Liver (tissue), 8 donors: ENCODE measurements at regions not wholly inside any gene's neighbourhood (a gene's known extent, or its start where the extent isn't known, plus 50 kb on each side); places are given as distances from the start of the nearest gene placed in this dataset.

Experiments
- DNase-seq: peaks from one replicate; pipeline ENCODE4 v3.0.0-alpha.2; 2017; ENCODE audit warnings: low spot score
- H3K27ac ChIP-seq, 2 donors: one replicate each; pipeline ENCODE4 v1.7.0; 2013; ENCODE audit warnings: inconsistent platforms in 2 of 2, low read length in 2 of 2, control low read depth in 1 of 2, low read depth in 1 of 2, mild to moderate bottlenecking in 1 of 2
- H3K27me3 ChIP-seq, 4 donors: one replicate each; pipeline versions ENCODE4 v1.6.1 to v1.7.0; 2013; ENCODE audit warnings: low read length in 3 of 4, inconsistent platforms in 1 of 4, mild to moderate bottlenecking in 1 of 4, moderate library complexity in 1 of 4; ENCODE audit not compliant: control insufficient read depth in 4 of 4, insufficient read depth in 4 of 4
- H3K36me3 ChIP-seq, 4 donors: one replicate each; pipeline versions ENCODE4 v1.6.1 to v1.7.0; 2013; ENCODE audit warnings: low read length in 3 of 4, mild to moderate bottlenecking in 3 of 4, low read depth in 1 of 4, moderate library complexity in 1 of 4; ENCODE audit not compliant: control insufficient read depth in 4 of 4, insufficient read depth in 3 of 4
- H3K4me1 ChIP-seq, 4 donors: one replicate each; pipeline versions ENCODE4 v1.6.1 to v1.7.0; 2013; ENCODE audit warnings: low read length in 3 of 4, mild to moderate bottlenecking in 3 of 4, moderate library complexity in 1 of 4; ENCODE audit not compliant: control insufficient read depth in 4 of 4, insufficient read depth in 4 of 4
- H3K4me3 ChIP-seq, 3 donors: one replicate each; pipeline versions ENCODE4 v1.6.1 to v1.7.0; 2013; ENCODE audit warnings: low read length in 3 of 3, control low read depth in 1 of 3, low read depth in 1 of 3, mild to moderate bottlenecking in 1 of 3
- H3K9ac ChIP-seq, 2 donors: one replicate each; pipeline ENCODE4 v1.7.0; 2013; ENCODE audit warnings: low read length in 2 of 2, mild to moderate bottlenecking in 2 of 2, moderate library complexity in 2 of 2, control low read depth in 1 of 2, low read depth in 1 of 2
- H3K9me3 ChIP-seq, 4 donors: one replicate each; pipeline versions ENCODE4 v1.6.1 to v1.7.0; 2013; ENCODE audit warnings: low read length in 3 of 4; ENCODE audit not compliant: control insufficient read depth in 4 of 4
- EGR1 ChIP-seq, 2 donors: IDR thresholded peaks; 2 replicates each; pipeline ENCODE4 v1.6.1; 2016 to 2018; ENCODE audit warnings: antibody characterized with exemption in 2 of 2, low read depth in 2 of 2
- FOXA1 ChIP-seq: IDR thresholded peaks from 2 replicates; pipeline ENCODE4 v1.6.1; 2016; ENCODE audit warnings: antibody characterized with exemption
- FOXA2 ChIP-seq: IDR thresholded peaks from 2 replicates; pipeline ENCODE4 v1.6.1; 2016; ENCODE audit warnings: antibody characterized with exemption
- GABPA ChIP-seq, 2 donors: IDR thresholded peaks in 1 of 2; conservative IDR thresholded peaks in 1 of 2; 2 replicates each; pipeline ENCODE4 v1.6.1; 2016; ENCODE audit warnings: antibody characterized with exemption in 2 of 2, mild to moderate bottlenecking in 1 of 2, moderate library complexity in 1 of 2
- HNF4A ChIP-seq, 2 donors: conservative IDR thresholded peaks; 2 replicates each; pipeline ENCODE4 v1.6.1; 2016; ENCODE audit warnings: antibody characterized with exemption in 2 of 2, mild to moderate bottlenecking in 2 of 2
- HNF4G ChIP-seq: IDR thresholded peaks from 2 replicates; pipeline ENCODE4 v1.6.1; 2016; ENCODE audit warnings: antibody characterized with exemption
- JUND ChIP-seq, 2 donors: IDR thresholded peaks; 2 replicates each; pipeline ENCODE4 v1.6.1; 2016; ENCODE audit warnings: antibody characterized with exemption in 2 of 2
- NR2F2 ChIP-seq: IDR thresholded peaks from 2 replicates; pipeline ENCODE4 v1.6.1; 2016; ENCODE audit warnings: antibody characterized with exemption
- RAD21 ChIP-seq, 2 donors: IDR thresholded peaks; 2 replicates each; pipeline ENCODE4 v1.6.1; 2016; ENCODE audit warnings: antibody characterized with exemption in 2 of 2, mild to moderate bottlenecking in 2 of 2
- RXRA ChIP-seq, 2 donors: IDR thresholded peaks; 2 replicates each; pipeline ENCODE4 v1.6.1; 2017 to 2018; ENCODE audit warnings: antibody characterized with exemption in 2 of 2, mild to moderate bottlenecking in 1 of 2
- SP1 ChIP-seq: IDR thresholded peaks from 2 replicates; pipeline ENCODE4 v1.6.1; 2018; ENCODE audit warnings: antibody characterized with exemption, mild to moderate bottlenecking
- TAF1 ChIP-seq: conservative IDR thresholded peaks from 2 replicates; pipeline ENCODE4 v1.6.1; 2016; ENCODE audit warnings: antibody characterized with exemption, mild to moderate bottlenecking
- YY1 ChIP-seq: IDR thresholded peaks from 2 replicates; pipeline ENCODE4 v1.6.1; 2016; ENCODE audit warnings: antibody characterized with exemption, mild to moderate bottlenecking
- WGBS: extraction: QIAGEN DNeasy Blood & Tissue Kit; methylation state at CpG from one replicate; pipeline ENCODE4 v1.1.7; 2013; 5-methylcytosine and 5-hydroxymethylcytosine counted together
- TF ChIP-seq, protein P1 (sequence below): IDR thresholded peaks from 2 replicates; pipeline ENCODE4 v1.6.1; 2016; ENCODE audit warnings: antibody characterized with exemption
- TF ChIP-seq, protein P2 (sequence below): fragments of 150-350 bp; IDR thresholded peaks from 2 replicates; pipeline ENCODE4 v1.5.1; 2017; ENCODE audit warnings: improper control_type of control experiment, low read depth, low read length; ENCODE audit not compliant: missing input control
- TF ChIP-seq, protein P3 (sequence below): IDR thresholded peaks from 2 replicates; pipeline ENCODE4 v1.6.1; 2016; ENCODE audit warnings: antibody characterized with exemption
- TF ChIP-seq, protein P4 (sequence below): IDR thresholded peaks from 2 replicates; pipeline ENCODE4 v1.6.1; 2016; ENCODE audit warnings: antibody characterized with exemption
- TF ChIP-seq, protein P5 (sequence below): IDR thresholded peaks from 2 replicates; pipeline ENCODE4 v1.6.1; 2016; ENCODE audit warnings: antibody characterized with exemption, mild to moderate bottlenecking
- donor health status: healthy.
- donor health status: healthy.
- donor health status: healthy.
- donor health status: healthy.
- donor health status: healthy.

DNA sequence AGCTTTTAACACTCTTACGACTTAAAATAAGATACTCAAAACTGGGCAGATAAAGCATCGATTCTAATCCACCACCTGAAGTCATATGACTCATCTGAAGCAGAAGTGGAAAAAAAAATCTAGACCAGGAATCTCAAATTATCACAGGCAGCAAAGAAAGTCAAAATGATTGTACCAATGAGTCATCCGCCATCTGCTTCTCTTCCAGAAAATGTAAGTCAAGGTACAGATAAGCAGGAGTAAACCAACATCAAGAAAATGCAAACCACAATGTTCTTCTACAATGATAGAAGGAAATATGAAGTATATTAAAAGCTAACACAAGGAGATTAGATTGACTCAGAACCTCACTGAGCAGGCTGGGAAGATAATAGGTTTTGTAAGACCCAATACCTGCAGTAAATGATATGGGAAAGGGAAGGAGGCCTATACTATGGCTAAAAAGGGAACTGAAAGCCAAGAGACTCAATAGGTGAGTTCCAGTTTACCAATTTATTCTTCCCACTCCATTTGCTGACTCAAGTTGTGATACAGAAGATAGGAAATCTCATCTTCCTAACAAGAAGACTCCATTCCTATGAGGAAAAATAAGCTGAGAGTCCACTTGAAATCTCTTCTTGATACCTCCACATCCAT lies 88.4 kb upstream of the TET2 start:
- Histone ChIP-seq H3K4me1 (no peaks in the 10 kb centered on the region), H3K9me3 (peaks cover 0 to 4% (median 0%) of the 10 kb centered on the region in 4 donors), H3K27ac (no peak overlapping the region), H3K4me3 (no peak overlapping the region), H3K27me3 (no peaks in the 10 kb centered on the region), H3K36me3 (no peaks in the 10 kb centered on the region), H3K9ac (no peak overlapping the region)
- DNase-seq, result no peak
- TF ChIP-seq FOXA2, result no peak
- TF ChIP-seq, protein P1, sequence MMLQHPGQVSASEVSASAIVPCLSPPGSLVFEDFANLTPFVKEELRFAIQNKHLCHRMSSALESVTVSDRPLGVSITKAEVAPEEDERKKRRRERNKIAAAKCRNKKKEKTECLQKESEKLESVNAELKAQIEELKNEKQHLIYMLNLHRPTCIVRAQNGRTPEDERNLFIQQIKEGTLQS, result no peak
- TF ChIP-seq TAF1, result no peak
- TF ChIP-seq, protein P2, sequence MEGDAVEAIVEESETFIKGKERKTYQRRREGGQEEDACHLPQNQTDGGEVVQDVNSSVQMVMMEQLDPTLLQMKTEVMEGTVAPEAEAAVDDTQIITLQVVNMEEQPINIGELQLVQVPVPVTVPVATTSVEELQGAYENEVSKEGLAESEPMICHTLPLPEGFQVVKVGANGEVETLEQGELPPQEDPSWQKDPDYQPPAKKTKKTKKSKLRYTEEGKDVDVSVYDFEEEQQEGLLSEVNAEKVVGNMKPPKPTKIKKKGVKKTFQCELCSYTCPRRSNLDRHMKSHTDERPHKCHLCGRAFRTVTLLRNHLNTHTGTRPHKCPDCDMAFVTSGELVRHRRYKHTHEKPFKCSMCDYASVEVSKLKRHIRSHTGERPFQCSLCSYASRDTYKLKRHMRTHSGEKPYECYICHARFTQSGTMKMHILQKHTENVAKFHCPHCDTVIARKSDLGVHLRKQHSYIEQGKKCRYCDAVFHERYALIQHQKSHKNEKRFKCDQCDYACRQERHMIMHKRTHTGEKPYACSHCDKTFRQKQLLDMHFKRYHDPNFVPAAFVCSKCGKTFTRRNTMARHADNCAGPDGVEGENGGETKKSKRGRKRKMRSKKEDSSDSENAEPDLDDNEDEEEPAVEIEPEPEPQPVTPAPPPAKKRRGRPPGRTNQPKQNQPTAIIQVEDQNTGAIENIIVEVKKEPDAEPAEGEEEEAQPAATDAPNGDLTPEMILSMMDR, result no peak
- TF ChIP-seq, protein P3, sequence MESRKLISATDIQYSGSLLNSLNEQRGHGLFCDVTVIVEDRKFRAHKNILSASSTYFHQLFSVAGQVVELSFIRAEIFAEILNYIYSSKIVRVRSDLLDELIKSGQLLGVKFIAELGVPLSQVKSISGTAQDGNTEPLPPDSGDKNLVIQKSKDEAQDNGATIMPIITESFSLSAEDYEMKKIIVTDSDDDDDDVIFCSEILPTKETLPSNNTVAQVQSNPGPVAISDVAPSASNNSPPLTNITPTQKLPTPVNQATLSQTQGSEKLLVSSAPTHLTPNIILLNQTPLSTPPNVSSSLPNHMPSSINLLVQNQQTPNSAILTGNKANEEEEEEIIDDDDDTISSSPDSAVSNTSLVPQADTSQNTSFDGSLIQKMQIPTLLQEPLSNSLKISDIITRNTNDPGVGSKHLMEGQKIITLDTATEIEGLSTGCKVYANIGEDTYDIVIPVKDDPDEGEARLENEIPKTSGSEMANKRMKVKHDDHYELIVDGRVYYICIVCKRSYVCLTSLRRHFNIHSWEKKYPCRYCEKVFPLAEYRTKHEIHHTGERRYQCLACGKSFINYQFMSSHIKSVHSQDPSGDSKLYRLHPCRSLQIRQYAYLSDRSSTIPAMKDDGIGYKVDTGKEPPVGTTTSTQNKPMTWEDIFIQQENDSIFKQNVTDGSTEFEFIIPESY, result no peak
- TF ChIP-seq HNF4A (conservative IDR thresholded peaks at IDR 0.05), result no peak
- TF ChIP-seq SP1, result no peak
- TF ChIP-seq RXRA (IDR thresholded peaks at IDR 0.05), result no peak
- TF ChIP-seq GABPA (IDR thresholded peaks at IDR 0.05 in 1 of 2, conservative IDR thresholded peaks at IDR 0.05 in 1 of 2), result no peak
- TF ChIP-seq, protein P4, sequence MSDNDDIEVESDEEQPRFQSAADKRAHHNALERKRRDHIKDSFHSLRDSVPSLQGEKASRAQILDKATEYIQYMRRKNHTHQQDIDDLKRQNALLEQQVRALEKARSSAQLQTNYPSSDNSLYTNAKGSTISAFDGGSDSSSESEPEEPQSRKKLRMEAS, result no peak
- WGBS, result 79% methylated on average over 3 of the region's 3 CpGs

DNA sequence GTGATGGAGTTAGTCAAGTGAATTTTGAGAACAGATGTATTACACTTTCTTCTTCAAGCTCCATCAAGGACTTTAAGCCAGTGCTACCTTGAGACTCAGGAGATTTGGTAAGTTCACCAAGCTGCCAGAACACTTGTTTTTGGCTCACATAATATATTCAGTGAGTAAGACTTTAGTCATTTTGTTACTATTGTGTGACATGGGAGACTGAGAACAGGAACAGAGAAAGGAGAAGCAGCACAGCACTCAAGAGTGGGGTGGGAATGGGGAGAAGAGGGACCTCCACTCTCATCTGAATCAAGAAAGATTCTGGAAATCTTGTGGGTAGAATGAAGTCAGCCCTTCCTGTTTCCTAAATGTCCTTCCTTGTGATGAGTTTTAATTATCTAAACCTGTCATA lies 87.3 kb upstream of the TET2 start:
- no peak overlapping the region for H3K9ac ChIP-seq
- no peaks in the 10 kb centered on the region for H3K4me1 ChIP-seq
- no peak overlapping the region for H3K4me3 ChIP-seq
- no peaks in the 10 kb centered on the region for H3K36me3 ChIP-seq
- H3K9me3 ChIP-seq, result peaks cover 0 to 4% (median 0%) of the 10 kb centered on the region in 4 donors
- DNase-seq, result no peak
- TF ChIP-seq RXRA (IDR thresholded peaks at IDR 0.05) (no peak), YY1 (no peak), NR2F2 (no peak), FOXA2 (no peak), GABPA (IDR thresholded peaks at IDR 0.05 in 1 of 2, conservative IDR thresholded peaks at IDR 0.05 in 1 of 2) (no peak), TAF1 (no peak), SP1 (no peak), HNF4A (conservative IDR thresholded peaks at IDR 0.05) (no peak), HNF4G (no peak), RAD21 (IDR thresholded peaks at IDR 0.05) (no peak), FOXA1 (no peak), EGR1 (IDR thresholded peaks at IDR 0.05; ENCODE audit: low read depth in 2 of 2) (no peak), JUND (IDR thresholded peaks at IDR 0.05) (no peak)
- TF ChIP-seq, protein P2, result no peak
- TF ChIP-seq, protein P1, result no peak
- TF ChIP-seq, protein P5, sequence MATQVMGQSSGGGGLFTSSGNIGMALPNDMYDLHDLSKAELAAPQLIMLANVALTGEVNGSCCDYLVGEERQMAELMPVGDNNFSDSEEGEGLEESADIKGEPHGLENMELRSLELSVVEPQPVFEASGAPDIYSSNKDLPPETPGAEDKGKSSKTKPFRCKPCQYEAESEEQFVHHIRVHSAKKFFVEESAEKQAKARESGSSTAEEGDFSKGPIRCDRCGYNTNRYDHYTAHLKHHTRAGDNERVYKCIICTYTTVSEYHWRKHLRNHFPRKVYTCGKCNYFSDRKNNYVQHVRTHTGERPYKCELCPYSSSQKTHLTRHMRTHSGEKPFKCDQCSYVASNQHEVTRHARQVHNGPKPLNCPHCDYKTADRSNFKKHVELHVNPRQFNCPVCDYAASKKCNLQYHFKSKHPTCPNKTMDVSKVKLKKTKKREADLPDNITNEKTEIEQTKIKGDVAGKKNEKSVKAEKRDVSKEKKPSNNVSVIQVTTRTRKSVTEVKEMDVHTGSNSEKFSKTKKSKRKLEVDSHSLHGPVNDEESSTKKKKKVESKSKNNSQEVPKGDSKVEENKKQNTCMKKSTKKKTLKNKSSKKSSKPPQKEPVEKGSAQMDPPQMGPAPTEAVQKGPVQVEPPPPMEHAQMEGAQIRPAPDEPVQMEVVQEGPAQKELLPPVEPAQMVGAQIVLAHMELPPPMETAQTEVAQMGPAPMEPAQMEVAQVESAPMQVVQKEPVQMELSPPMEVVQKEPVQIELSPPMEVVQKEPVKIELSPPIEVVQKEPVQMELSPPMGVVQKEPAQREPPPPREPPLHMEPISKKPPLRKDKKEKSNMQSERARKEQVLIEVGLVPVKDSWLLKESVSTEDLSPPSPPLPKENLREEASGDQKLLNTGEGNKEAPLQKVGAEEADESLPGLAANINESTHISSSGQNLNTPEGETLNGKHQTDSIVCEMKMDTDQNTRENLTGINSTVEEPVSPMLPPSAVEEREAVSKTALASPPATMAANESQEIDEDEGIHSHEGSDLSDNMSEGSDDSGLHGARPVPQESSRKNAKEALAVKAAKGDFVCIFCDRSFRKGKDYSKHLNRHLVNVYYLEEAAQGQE, result no peak
- TF ChIP-seq, protein P4, result no peak
- TF ChIP-seq, protein P3, result no peak
- no peaks in the 10 kb centered on the region for H3K27me3 ChIP-seq
- H3K27ac ChIP-seq, result no peak overlapping the region
